ENCODE measurements at regions not wholly inside any gene's neighbourhood (a gene's known extent, or its start where the extent isn't known, plus 50 kb on each side); places are given as distances from the start of the nearest gene placed in this dataset.

- no peak for DNase-seq
- Histone ChIP-seq H3K4me1 (peaks cover 0 to 17% (median 0%) of the 10 kb centered on the region in 4 donors), H3K9me3 (no peaks in the 10 kb centered on the region), H3K27me3 (no peaks in the 10 kb centered on the region), H3K27ac (no peak overlapping the region), H3K4me3 (no peak overlapping the region), H3K36me3 (no peaks in the 10 kb centered on the region)
- intact Hi-C loops (cut with DNase I; ENCODE audit: low total_unique reads): no loop called here
- TF ChIP-seq CTCF (IDR thresholded peaks at IDR 0.05): no peak
These were observed 477.1 kb upstream of the NR2F2 start for GRCh38 chr15:95853350-95853749.

GRCh38 chr15:95857124-95857757, 473.3 kb upstream of the NR2F2 start:
- TF ChIP-seq CTCF (IDR thresholded peaks at IDR 0.05): no peak
- Histone ChIP-seq H3K27ac (peak overlapping the region; percentile 55 to 65), H3K9me3 (no peaks in the 10 kb centered on the region), H3K36me3 (no peaks in the 10 kb centered on the region), H3K27me3 (no peaks in the 10 kb centered on the region), H3K4me1 (peaks cover 0 to 18% (median 0%) of the 10 kb centered on the region in 4 donors), H3K4me3 (no peak overlapping the region)
- DNase-seq: no peak
- intact Hi-C loops (cut with DNase I; ENCODE audit: low total_unique reads): no loop called here

- H3K4me3 ChIP-seq: no peak overlapping the region
- H3K4me1 ChIP-seq: peaks cover 0 to 18% (median 0%) of the 10 kb centered on the region in 4 donors
- H3K27ac ChIP-seq: peak overlapping the region; percentile 55 to 65
- no peak for DNase-seq
- intact Hi-C loops (cut with DNase I; ENCODE audit: low total_unique reads): no loop called here
- no peaks in the 10 kb centered on the region for H3K27me3 ChIP-seq
- no peaks in the 10 kb centered on the region for H3K9me3 ChIP-seq
- TF ChIP-seq CTCF (IDR thresholded peaks at IDR 0.05): no peak
- no peaks in the 10 kb centered on the region for H3K36me3 ChIP-seq
These were observed 472.7 kb upstream of the NR2F2 start for GRCh38 chr15:95857758-95858157.

- intact Hi-C loops (cut with DNase I; ENCODE audit: low total_unique reads): no loop called here
- no peaks in the 10 kb centered on the region for H3K36me3 ChIP-seq
- no peaks in the 10 kb centered on the region for H3K9me3 ChIP-seq
- no peak for TF ChIP-seq CTCF (IDR thresholded peaks at IDR 0.05)
- no peak overlapping the region for H3K27ac ChIP-seq
- DNase-seq: no peak
- no peak overlapping the region for H3K4me3 ChIP-seq
- H3K27me3 ChIP-seq: no peaks in the 10 kb centered on the region
- H3K4me1 ChIP-seq: peaks cover 0 to 18% (median 0%) of the 10 kb centered on the region in 4 donors
These were observed 470.1 kb upstream of the NR2F2 start for GRCh38 chr15:95860406-95860805.

- Histone ChIP-seq H3K9me3 (no peaks in the 10 kb centered on the region), H3K27ac (no peak overlapping the region), H3K4me3 (no peak overlapping the region), H3K27me3 (no peaks in the 10 kb centered on the region), H3K4me1 (peaks cover 0 to 8% (median 0%) of the 10 kb centered on the region in 4 donors), H3K36me3 (no peaks in the 10 kb centered on the region)
- TF ChIP-seq CTCF (IDR thresholded peaks at IDR 0.05): no peak
- no peak for DNase-seq
- intact Hi-C loops (cut with DNase I; ENCODE audit: low total_unique reads): no loop called here
These were observed 466.0 kb upstream of the NR2F2 start for GRCh38 chr15:95864467-95864886.
